MM.1S (cell line): ENCODE measurements at regions not wholly inside any gene's neighbourhood (a gene's known extent, or its start where the extent isn't known, plus 50 kb on each side); places are given as distances from the start of the nearest gene placed in this dataset.

Experiments used
- DNase-seq: peaks from one replicate; pipeline ENCODE4 v3.0.0-alpha.2; 2015
- H2AFZ ChIP-seq: fragments of 300-600 bp; sonication (generic); 2 replicates; pipeline ENCODE4 v1.6.0; 2016; ENCODE audit warnings: antibody characterized with exemption, low read length
- H3F3A ChIP-seq: fragments of 300-600 bp; sonication (generic); 2 replicates; pipeline ENCODE4 v1.6.1; 2016; ENCODE audit warnings: mild to moderate bottlenecking, antibody characterized with exemption, low read length, moderate library complexity, mixed read lengths; ENCODE audit not compliant: insufficient read depth
- H3K27ac ChIP-seq: fragments of 300-600 bp; sonication (generic); 2 replicates; pipeline ENCODE4 v1.5.1; 2016; ENCODE audit warnings: mild to moderate bottlenecking, low read length
- H3K27me3 ChIP-seq: fragments of 300-600 bp; sonication (generic); replicated peaks from 2 replicates; pipeline ENCODE4 v1.6.0; 2016; ENCODE audit warnings: low read length; ENCODE audit not compliant: insufficient read depth
- H3K36me3 ChIP-seq: fragments of 300-600 bp; sonication (generic); replicated peaks from 2 replicates; pipeline ENCODE4 v1.6.1; 2016; ENCODE audit warnings: mild to moderate bottlenecking, low read length, mixed read lengths; ENCODE audit not compliant: insufficient read depth
- H3K4me1 ChIP-seq: fragments of 300-600 bp; sonication (generic); 2 replicates; pipeline ENCODE4 v1.6.1; 2016; ENCODE audit warnings: low read length, mixed read lengths
- H3K4me2 ChIP-seq: fragments of 300-600 bp; sonication (generic); 2 replicates; pipeline ENCODE4 v1.6.0; 2016; ENCODE audit warnings: low read depth, low read length
- H3K4me3 ChIP-seq: fragments of 300-600 bp; sonication (generic); 2 replicates; pipeline ENCODE4 v1.5.1; 2016; ENCODE audit warnings: low read length, mixed read lengths
- H3K79me2 ChIP-seq: fragments of 300-600 bp; sonication (generic); 2 replicates; pipeline ENCODE4 v1.6.1; 2016; ENCODE audit warnings: mixed run types, low read length, mixed read lengths
- H3K9ac ChIP-seq: fragments of 300-600 bp; sonication (generic); 2 replicates; pipeline ENCODE4 v1.6.1; 2016; ENCODE audit warnings: low read length, mixed read lengths
- H3K9me2 ChIP-seq: fragments of 300-600 bp; sonication (generic); replicated peaks from 2 replicates; pipeline ENCODE4 v1.6.1; 2016; ENCODE audit warnings: mild to moderate bottlenecking, low read length, mixed read lengths; ENCODE audit not compliant: insufficient read depth
- H3K9me3 ChIP-seq: fragments of 300-600 bp; sonication (generic); replicated peaks from 2 replicates; pipeline ENCODE4 v1.6.1; 2016; ENCODE audit warnings: mild to moderate bottlenecking, low read length, mixed read lengths; ENCODE audit not compliant: insufficient read depth
- H4K20me1 ChIP-seq: fragments of 300-600 bp; sonication (generic); 2 replicates; pipeline ENCODE4 v1.6.1; 2016; ENCODE audit warnings: mild to moderate bottlenecking, low read length, moderate library complexity, mixed read lengths; ENCODE audit not compliant: insufficient read depth
- CTCF ChIP-seq: fragments of 300-600 bp; sonication (generic); IDR thresholded peaks from 2 replicates; pipeline ENCODE4 v1.5.1; 2016; ENCODE audit warnings: antibody characterized with exemption, low read length, mixed read lengths
- EZH2 ChIP-seq: fragments of 300-600 bp; sonication (generic); optimal IDR thresholded peaks from 2 replicates; pipeline ENCODE3; 2017; ENCODE audit warnings: low read depth, mild to moderate bottlenecking, antibody characterized with exemption, low read length, mixed read lengths
- EZH2phosphoT487 ChIP-seq: fragments of 300-600 bp; sonication (generic); IDR thresholded peaks from 2 replicates; pipeline ENCODE4 v1.6.1; 2018; ENCODE audit warnings: antibody characterized with exemption, low read length

GRCh38 chr15:25061808-25062550, 107.2 kb downstream of the SNRPN start:
- no peaks in the 10 kb centered on the region for H3F3A ChIP-seq
- no peak for TF ChIP-seq CTCF
- no peak for TF ChIP-seq EZH2
- no peak for TF ChIP-seq EZH2phosphoT487
- no peak for DNase-seq
- no peak overlapping the region for H2AFZ ChIP-seq
- H3K27me3 ChIP-seq: no peaks in the 10 kb centered on the region
- no peak overlapping the region for H3K4me2 ChIP-seq
- no peak overlapping the region for H3K4me3 ChIP-seq
- H3K79me2 ChIP-seq: no peaks in the 10 kb centered on the region
- H3K9me3 ChIP-seq: no peaks in the 10 kb centered on the region
- no peaks in the 10 kb centered on the region for H3K4me1 ChIP-seq
- H3K27ac ChIP-seq: no peak overlapping the region
- no peaks in the 10 kb centered on the region for H3K9me2 ChIP-seq
- no peaks in the 10 kb centered on the region; the same call in 1 of the 2 replicates for H3K36me3 ChIP-seq
- H3K9ac ChIP-seq: no peak overlapping the region
- no peaks in the 10 kb centered on the region for H4K20me1 ChIP-seq

GRCh38 chr15:25062551-25063430, 108.0 kb downstream of the SNRPN start:
- TF ChIP-seq EZH2: no peak
- no peak for TF ChIP-seq EZH2phosphoT487
- TF ChIP-seq CTCF: no peak
- Histone ChIP-seq H3K79me2 (no peaks in the 10 kb centered on the region), H2AFZ (no peak overlapping the region), H3K9ac (no peak overlapping the region), H4K20me1 (no peaks in the 10 kb centered on the region), H3K4me2 (no peak overlapping the region), H3K4me1 (no peaks in the 10 kb centered on the region), H3K9me3 (no peaks in the 10 kb centered on the region), H3K27ac (no peak overlapping the region), H3F3A (no peaks in the 10 kb centered on the region), H3K36me3 (no peaks in the 10 kb centered on the region; the same call in 1 of the 2 replicates), H3K9me2 (no peaks in the 10 kb centered on the region), H3K27me3 (no peaks in the 10 kb centered on the region), H3K4me3 (no peak overlapping the region)
- no peak for DNase-seq

- no peak overlapping the region for H2AFZ ChIP-seq
- no peak overlapping the region for H3K27ac ChIP-seq
- no peak overlapping the region for H3K4me3 ChIP-seq
- H4K20me1 ChIP-seq: no peaks in the 10 kb centered on the region
- no peaks in the 10 kb centered on the region; the same call in 1 of the 2 replicates for H3K9me3 ChIP-seq
- no peak for TF ChIP-seq EZH2
- TF ChIP-seq CTCF: no peak
- no peak for TF ChIP-seq EZH2phosphoT487
- no peak overlapping the region for H3K9ac ChIP-seq
- no peaks in the 10 kb centered on the region for H3K27me3 ChIP-seq
- H3K4me2 ChIP-seq: no peak overlapping the region
- H3K79me2 ChIP-seq: no peaks in the 10 kb centered on the region
- DNase-seq: no peak
- no peaks in the 10 kb centered on the region for H3K9me2 ChIP-seq
- no peaks in the 10 kb centered on the region for H3K4me1 ChIP-seq
- no peaks in the 10 kb centered on the region for H3F3A ChIP-seq
- H3K36me3 ChIP-seq: no peaks in the 10 kb centered on the region; the same call in 1 of the 2 replicates
Observed at GRCh38 chr15:25065286-25065685, 110.5 kb downstream of the SNRPN start.
